ENCODE measurements at regions not wholly inside any gene's neighbourhood (a gene's known extent, or its start where the extent isn't known, plus 50 kb on each side); places are given as distances from the start of the nearest gene placed in this dataset.

DNA sequence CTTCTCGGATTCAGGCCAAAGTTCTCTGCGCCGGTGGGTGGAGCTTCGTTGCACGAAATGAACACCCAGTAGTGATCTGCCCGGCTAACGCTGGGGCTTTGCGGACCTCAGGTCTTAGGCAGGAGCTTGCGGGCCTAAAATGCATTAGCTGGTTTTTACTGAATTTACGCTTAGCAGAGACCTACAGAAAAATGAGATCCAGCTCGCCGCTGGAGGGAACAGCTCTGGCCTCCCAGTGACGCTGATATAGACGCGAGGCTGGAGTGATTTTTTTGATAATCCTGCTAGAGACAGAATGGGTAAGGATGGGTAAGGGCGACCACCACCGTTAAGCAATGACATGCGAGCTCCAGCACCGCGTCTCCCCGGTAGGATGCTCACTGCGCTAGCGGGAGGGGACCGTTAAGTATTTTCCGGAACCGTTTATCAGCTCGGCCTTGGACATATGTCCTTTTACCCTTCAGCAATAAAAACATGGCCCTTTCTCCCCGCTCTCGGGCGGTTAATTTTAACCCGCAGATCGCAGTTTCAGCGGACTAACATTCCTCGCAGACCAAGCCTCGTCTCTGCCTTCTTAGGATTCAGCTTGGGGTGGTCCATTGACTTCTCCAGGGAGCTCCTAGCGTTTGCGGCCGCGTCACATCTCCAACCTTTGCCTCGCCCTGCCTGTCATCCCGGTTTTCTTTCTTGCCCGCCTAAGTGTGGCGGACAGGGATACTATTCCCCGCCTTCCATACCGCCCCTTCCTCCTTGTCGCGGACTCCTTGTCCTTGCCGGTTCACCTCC lies 109.3 kb downstream of the GPX5 start:
- H3K27me3 ChIP-seq (replicated peaks in 1 of 4; ENCODE audit: control extremely low read depth in 1 of 4, control insufficient read depth in 3 of 4, insufficient read depth in 4 of 4, low read length in 3 of 4), result peaks cover 0 to 51% (median 37%) of the 10 kb centered on the region in 4 experiments
- H3K27me3 Mint-ChIP-seq, result peaks cover 73% of the 10 kb centered on the region
- peaks cover 10% of the 10 kb centered on the region for H3K9me3 Mint-ChIP-seq (ENCODE audit: insufficient read depth)
- H3K9ac ChIP-seq (ENCODE audit: low read length), result no peak overlapping the region
- DNase-seq (peak; percentile 20), ATAC-seq (ENCODE audit: low read depth) (no peak)
- no peak overlapping the region for H3K27ac Mint-ChIP-seq
- ChIA-PET CTCF (no interaction called here), POLR2A (no interaction called here)
- no peaks in the 10 kb centered on the region for H3K36me3 ChIP-seq (replicated peaks in 1 of 2; ENCODE audit: control extremely low read depth in 1 of 2, control insufficient read depth in 1 of 2, extremely low read depth in 1 of 2, insufficient read depth in 2 of 2, low read length in 1 of 2)
- peak overlapping the region; percentile 6 for H2AFZ ChIP-seq (ENCODE audit: insufficient read depth, low read depth, low read length, poor library complexity, severe bottlenecking)
- peak overlapping the region; percentile 6 for H3K4me3 Mint-ChIP-seq
- H3K79me2 ChIP-seq (ENCODE audit: control insufficient read depth, insufficient read depth, low read length), result no peaks in the 10 kb centered on the region
- H3K9me3 ChIP-seq (ENCODE audit: control extremely low read depth in 1 of 3, control insufficient read depth in 2 of 3, insufficient read depth in 1 of 3, low read length in 2 of 3), result peaks cover 0 to 18% (median 0%) of the 10 kb centered on the region in 3 donors
- intact Hi-C loops (cut with micrococcal nuclease), result no loop called here
- peak overlapping the region; percentile 13 for H3K4me2 ChIP-seq (replicated peaks; ENCODE audit: low read depth, low read length, poor library complexity, severe bottlenecking)
- H3K4me1 Mint-ChIP-seq, result peaks cover 12% of the 10 kb centered on the region
- WGBS (ENCODE audit: insufficient coverage), result 5% methylated on average over 48 of the region's 48 CpGs
- H4K20me1 ChIP-seq (ENCODE audit: control insufficient read depth, insufficient read depth, low read length, poor library complexity, severe bottlenecking), result no peaks in the 10 kb centered on the region
- H3K27ac ChIP-seq (ENCODE audit: low read length in 2 of 2), result no peak overlapping the region
- H3K4me1 ChIP-seq (ENCODE audit: control insufficient read depth in 2 of 2, insufficient read depth in 2 of 2, low read length in 2 of 2), result peaks cover 6 to 8% of the 10 kb centered on the region in 2 donors
- H3K4me3 ChIP-seq (ENCODE audit: control extremely low read depth in 1 of 5, extremely low read depth in 1 of 5, insufficient read depth in 1 of 5, low read depth in 2 of 5, low read length in 4 of 5), result peak overlapping the region in 1 of 5 experiments; percentile 9
- TF ChIP-seq EZH2 (IDR thresholded peaks at IDR 0.05; ENCODE audit: borderline replicate concordance, insufficient read depth, low read depth, low read length, poor library complexity, severe bottlenecking), result no peak
- TF ChIP-seq CTCF (IDR thresholded peaks at IDR 0.05), result no peak

GRCh38 chr6:28635547-28636158 lies 110.0 kb downstream of the GPX5 start:
- WGBS (ENCODE audit: insufficient coverage), result 5% methylated on average over 14 of the region's 20 CpGs
- ATAC-seq (ENCODE audit: low read depth), result no peak
- peak overlapping the region; percentile 13 for H3K4me2 ChIP-seq (replicated peaks; ENCODE audit: low read depth, low read length, poor library complexity, severe bottlenecking)
- intact Hi-C loops (cut with micrococcal nuclease), result no loop called here
- no peaks in the 10 kb centered on the region for H3K36me3 ChIP-seq (replicated peaks in 1 of 2; ENCODE audit: control extremely low read depth in 1 of 2, control insufficient read depth in 1 of 2, extremely low read depth in 1 of 2, insufficient read depth in 2 of 2, low read length in 1 of 2)
- no peak for TF ChIP-seq CTCF (IDR thresholded peaks at IDR 0.05)
- TF ChIP-seq EZH2 (IDR thresholded peaks at IDR 0.05; ENCODE audit: borderline replicate concordance, insufficient read depth, low read depth, low read length, poor library complexity, severe bottlenecking), result no peak
- H3K9me3 Mint-ChIP-seq (ENCODE audit: insufficient read depth), result peaks cover 5% of the 10 kb centered on the region
- no peaks in the 10 kb centered on the region for H4K20me1 ChIP-seq (ENCODE audit: control insufficient read depth, insufficient read depth, low read length, poor library complexity, severe bottlenecking)
- H3K27me3 ChIP-seq (replicated peaks in 1 of 4; ENCODE audit: control extremely low read depth in 1 of 4, control insufficient read depth in 3 of 4, insufficient read depth in 4 of 4, low read length in 3 of 4), result peaks cover 0 to 51% (median 37%) of the 10 kb centered on the region in 4 experiments
- H3K27ac ChIP-seq (ENCODE audit: low read length in 2 of 2), result no peak overlapping the region
- peaks cover 67% of the 10 kb centered on the region for H3K27me3 Mint-ChIP-seq
- no peak for DNase-seq
- H3K79me2 ChIP-seq (ENCODE audit: control insufficient read depth, insufficient read depth, low read length), result no peaks in the 10 kb centered on the region
- H3K27ac Mint-ChIP-seq, result no peak overlapping the region
- no peak overlapping the region for H2AFZ ChIP-seq (ENCODE audit: insufficient read depth, low read depth, low read length, poor library complexity, severe bottlenecking)
- H3K9me3 ChIP-seq (ENCODE audit: control extremely low read depth in 1 of 3, control insufficient read depth in 2 of 3, insufficient read depth in 1 of 3, low read length in 2 of 3), result peaks cover 0 to 18% (median 0%) of the 10 kb centered on the region in 3 donors
- POLR2A ChIA-PET, result no interaction called here
- H3K4me3 ChIP-seq (ENCODE audit: control extremely low read depth in 1 of 5, extremely low read depth in 1 of 5, insufficient read depth in 1 of 5, low read depth in 2 of 5, low read length in 4 of 5), result peak overlapping the region in 1 of 5 experiments; percentile 9
- peaks cover 12% of the 10 kb centered on the region for H3K4me1 Mint-ChIP-seq
- CTCF ChIA-PET, result no interaction called here
- H3K4me1 ChIP-seq (ENCODE audit: control insufficient read depth in 2 of 2, insufficient read depth in 2 of 2, low read length in 2 of 2), result peaks cover 6 to 8% of the 10 kb centered on the region in 2 donors
- H3K9ac ChIP-seq (ENCODE audit: low read length), result no peak overlapping the region
- H3K4me3 Mint-ChIP-seq, result no peak overlapping the region

All from B cell (primary cell).